ENCODE measurements at regions not wholly inside any gene's neighbourhood (a gene's known extent, or its start where the extent isn't known, plus 50 kb on each side); places are given as distances from the start of the nearest gene placed in this dataset.

DNA sequence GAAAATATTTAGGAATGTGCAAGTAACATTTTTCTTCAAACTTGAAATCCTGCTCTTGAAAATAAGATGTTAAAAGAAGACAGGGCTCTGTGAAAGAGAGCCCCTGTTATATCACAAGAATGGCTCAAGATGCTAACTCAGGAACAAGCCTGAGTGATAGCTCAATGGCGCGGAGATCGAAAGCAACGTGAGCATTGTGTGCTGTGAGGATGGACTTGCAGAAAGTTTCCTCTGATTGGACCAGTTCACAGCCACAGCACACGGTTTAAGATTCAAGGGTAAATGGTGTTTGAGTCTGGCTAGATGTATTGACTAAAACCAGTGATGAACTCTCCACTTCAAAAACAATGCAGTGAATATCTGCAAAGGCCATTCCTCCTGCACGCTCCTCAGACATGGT, 2387.0 kb downstream of the MAT2B start:
- Histone ChIP-seq H3K9me3 (ENCODE audit: control insufficient read depth, insufficient read depth, low read length) (no peaks in the 10 kb centered on the region), H3K27ac (ENCODE audit: low read length) (no peak overlapping the region), H3K36me3 (ENCODE audit: control insufficient read depth, insufficient read depth, low read length) (no peaks in the 10 kb centered on the region), H3K4me1 (ENCODE audit: control insufficient read depth, insufficient read depth, low read length) (no peaks in the 10 kb centered on the region), H3K4me3 (ENCODE audit: low read length) (no peak overlapping the region), H3K27me3 (ENCODE audit: control insufficient read depth, insufficient read depth, low read length) (no peaks in the 10 kb centered on the region)
- no peak for DNase-seq (ENCODE audit: low read depth, low spot score)
- no CpG with 5 or more reads among the region's 6 CpGs for WGBS (ENCODE audit: insufficient coverage, insufficient read length)

DNA sequence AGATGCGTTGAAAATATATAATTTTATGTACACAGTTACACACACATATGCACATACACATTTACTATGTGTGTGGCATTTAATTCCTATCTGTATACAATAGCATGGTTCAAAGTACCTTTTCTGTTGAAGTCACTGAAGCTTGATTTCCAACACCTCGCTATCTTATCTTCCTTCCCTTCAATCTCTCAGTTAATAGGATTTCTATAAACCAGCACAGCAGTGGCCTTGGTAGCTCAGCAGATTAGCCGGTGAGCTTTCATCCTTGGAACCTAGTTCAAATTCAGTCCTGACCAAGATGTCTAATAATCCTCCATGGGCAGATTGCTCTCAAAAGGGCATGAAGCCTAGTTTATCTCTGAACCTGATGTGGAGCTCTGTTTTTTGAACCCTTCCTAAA, 2389.5 kb downstream of the MAT2B start:
- Histone ChIP-seq H3K4me3 (ENCODE audit: low read length) (no peak overlapping the region), H3K4me1 (ENCODE audit: control insufficient read depth, insufficient read depth, low read length) (no peaks in the 10 kb centered on the region), H3K27ac (ENCODE audit: low read length) (no peak overlapping the region), H3K27me3 (ENCODE audit: control insufficient read depth, insufficient read depth, low read length) (no peaks in the 10 kb centered on the region), H3K36me3 (ENCODE audit: control insufficient read depth, insufficient read depth, low read length) (no peaks in the 10 kb centered on the region), H3K9me3 (ENCODE audit: control insufficient read depth, insufficient read depth, low read length) (no peaks in the 10 kb centered on the region)
- WGBS (ENCODE audit: insufficient coverage, insufficient read length), result no CpG with 5 or more reads among the region's 3 CpGs
- no peak for DNase-seq (ENCODE audit: low read depth, low spot score)

DNA sequence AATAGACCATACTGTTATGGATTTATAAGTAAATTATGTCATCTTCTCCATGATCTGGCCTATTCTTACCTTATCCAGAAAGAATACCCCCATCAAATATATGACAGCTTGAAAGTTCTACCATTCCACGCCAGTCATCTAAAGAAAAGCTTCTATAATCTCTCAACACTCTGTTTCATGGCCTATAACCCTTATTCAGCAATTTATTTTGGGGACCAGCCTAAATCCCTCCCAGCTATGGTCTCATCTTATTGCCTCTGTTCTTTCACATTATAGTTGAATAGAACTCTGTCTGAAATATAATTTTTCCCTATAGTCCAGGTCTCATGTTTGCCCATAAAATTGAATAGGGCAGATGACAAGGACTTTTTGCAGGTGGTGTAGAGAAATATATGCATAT, 2387.6 kb upstream of the WWC1 start:
- no CpG with 5 or more reads among the region's 1 CpG for WGBS (ENCODE audit: insufficient coverage, insufficient read length)
- Histone ChIP-seq H3K27ac (ENCODE audit: low read length) (no peak overlapping the region), H3K4me1 (ENCODE audit: control insufficient read depth, insufficient read depth, low read length) (no peaks in the 10 kb centered on the region), H3K36me3 (ENCODE audit: control insufficient read depth, insufficient read depth, low read length) (no peaks in the 10 kb centered on the region), H3K27me3 (ENCODE audit: control insufficient read depth, insufficient read depth, low read length) (no peaks in the 10 kb centered on the region), H3K4me3 (ENCODE audit: low read length) (no peak overlapping the region), H3K9me3 (ENCODE audit: control insufficient read depth, insufficient read depth, low read length) (no peaks in the 10 kb centered on the region)
- no peak for DNase-seq (ENCODE audit: low read depth, low spot score)

DNA sequence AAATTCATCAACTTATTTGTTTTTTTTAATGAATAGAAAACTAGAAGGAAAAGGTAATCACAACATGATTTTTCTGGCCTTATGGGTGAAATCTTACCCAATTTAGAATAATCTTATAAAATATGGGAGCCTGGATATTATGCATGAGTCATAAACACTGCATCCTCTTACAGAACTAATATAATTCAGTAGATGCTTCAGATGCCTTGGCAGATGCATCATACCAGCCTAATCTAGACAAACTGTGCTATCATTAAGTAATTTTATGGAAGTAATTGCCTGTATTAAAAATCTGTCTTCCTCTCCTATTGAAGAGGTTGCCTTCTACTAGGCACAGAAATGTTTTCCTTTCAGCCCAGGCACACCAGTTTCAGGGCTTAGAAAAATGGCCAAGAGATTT, 2384.6 kb upstream of the WWC1 start:
- Histone ChIP-seq H3K9me3 (ENCODE audit: control insufficient read depth, insufficient read depth, low read length) (no peaks in the 10 kb centered on the region), H3K4me3 (ENCODE audit: low read length) (no peak overlapping the region), H3K27ac (ENCODE audit: low read length) (no peak overlapping the region), H3K4me1 (ENCODE audit: control insufficient read depth, insufficient read depth, low read length) (no peaks in the 10 kb centered on the region), H3K36me3 (ENCODE audit: control insufficient read depth, insufficient read depth, low read length) (no peaks in the 10 kb centered on the region), H3K27me3 (ENCODE audit: control insufficient read depth, insufficient read depth, low read length) (no peaks in the 10 kb centered on the region)
- no peak for DNase-seq (ENCODE audit: low read depth, low spot score)

DNA sequence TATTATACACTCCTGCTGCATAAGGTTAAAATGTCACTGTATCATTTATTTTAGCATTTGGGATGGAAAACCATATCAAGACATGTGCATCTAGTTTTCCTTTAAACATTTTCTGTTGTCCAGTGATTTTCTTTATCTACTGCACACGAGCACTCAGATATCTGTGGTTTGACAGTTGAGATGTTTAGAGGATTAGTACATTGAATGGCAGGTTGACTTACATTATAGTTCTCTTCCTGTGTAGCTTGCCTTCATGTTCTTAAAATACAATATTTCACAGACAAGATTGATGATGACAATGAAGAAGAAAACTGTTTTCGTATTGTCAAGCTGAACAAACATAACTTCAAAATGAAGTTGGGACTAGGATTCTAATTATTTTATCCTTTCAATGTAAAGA, 2378.4 kb upstream of the WWC1 start:
- Histone ChIP-seq H3K9me3 (ENCODE audit: control insufficient read depth, insufficient read depth, low read length) (no peaks in the 10 kb centered on the region), H3K4me1 (ENCODE audit: control insufficient read depth, insufficient read depth, low read length) (no peaks in the 10 kb centered on the region), H3K27ac (ENCODE audit: low read length) (no peak overlapping the region), H3K4me3 (ENCODE audit: low read length) (no peak overlapping the region), H3K27me3 (ENCODE audit: control insufficient read depth, insufficient read depth, low read length) (no peaks in the 10 kb centered on the region), H3K36me3 (ENCODE audit: control insufficient read depth, insufficient read depth, low read length) (no peaks in the 10 kb centered on the region)
- DNase-seq (ENCODE audit: low read depth, low spot score), result no peak
- no CpG with 5 or more reads among the region's 2 CpGs for WGBS (ENCODE audit: insufficient coverage, insufficient read length)

DNA sequence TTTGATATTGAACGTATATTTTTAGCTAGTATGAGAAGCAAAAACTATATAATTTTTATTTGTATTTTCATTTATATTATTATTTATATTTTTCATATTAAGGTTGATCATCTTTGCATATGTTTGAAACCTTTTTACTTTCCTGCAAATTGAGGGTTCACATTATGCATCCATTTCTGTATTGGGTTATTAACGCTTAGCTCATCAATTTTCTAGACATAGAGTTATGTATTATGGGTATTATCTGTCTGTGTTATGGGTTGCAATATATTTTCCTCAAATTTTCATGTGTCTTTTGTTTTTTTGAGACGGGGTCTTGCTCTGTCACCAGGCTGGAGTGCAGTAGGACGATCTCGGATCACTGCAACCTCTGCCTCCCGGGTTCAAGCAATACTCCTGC, 2377.0 kb upstream of the WWC1 start:
- no peaks in the 10 kb centered on the region for H3K36me3 ChIP-seq (ENCODE audit: control insufficient read depth, insufficient read depth, low read length)
- DNase-seq (ENCODE audit: low read depth, low spot score), result no peak
- no peaks in the 10 kb centered on the region for H3K27me3 ChIP-seq (ENCODE audit: control insufficient read depth, insufficient read depth, low read length)
- no peaks in the 10 kb centered on the region for H3K4me1 ChIP-seq (ENCODE audit: control insufficient read depth, insufficient read depth, low read length)
- H3K4me3 ChIP-seq (ENCODE audit: low read length), result no peak overlapping the region
- H3K27ac ChIP-seq (ENCODE audit: low read length), result no peak overlapping the region
- no peaks in the 10 kb centered on the region for H3K9me3 ChIP-seq (ENCODE audit: control insufficient read depth, insufficient read depth, low read length)
- no CpG with 5 or more reads among the region's 6 CpGs for WGBS (ENCODE audit: insufficient coverage, insufficient read length)

DNA sequence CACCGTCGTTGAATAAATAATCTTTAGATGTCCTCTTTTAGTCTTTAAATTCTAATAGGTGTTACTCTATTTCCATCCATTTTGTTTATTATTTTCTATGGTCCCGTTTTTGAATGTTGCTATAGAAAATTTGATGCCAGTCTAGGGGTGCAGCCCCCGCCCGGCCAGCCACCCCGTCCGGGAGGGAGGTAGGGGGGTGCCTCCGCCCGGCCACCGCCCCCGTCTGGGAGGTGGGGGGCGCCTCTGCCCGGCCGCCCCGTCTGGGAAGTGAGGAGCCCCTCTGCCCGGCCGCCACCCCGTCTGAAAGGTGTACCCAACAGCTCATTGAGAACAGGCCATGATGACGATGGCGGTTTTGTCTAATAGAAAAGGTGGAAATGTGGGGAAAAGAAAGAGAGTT, 2372.2 kb upstream of the WWC1 start:
- WGBS (ENCODE audit: insufficient coverage, insufficient read length), result no CpG with 5 or more reads among the region's 20 CpGs

DNA sequence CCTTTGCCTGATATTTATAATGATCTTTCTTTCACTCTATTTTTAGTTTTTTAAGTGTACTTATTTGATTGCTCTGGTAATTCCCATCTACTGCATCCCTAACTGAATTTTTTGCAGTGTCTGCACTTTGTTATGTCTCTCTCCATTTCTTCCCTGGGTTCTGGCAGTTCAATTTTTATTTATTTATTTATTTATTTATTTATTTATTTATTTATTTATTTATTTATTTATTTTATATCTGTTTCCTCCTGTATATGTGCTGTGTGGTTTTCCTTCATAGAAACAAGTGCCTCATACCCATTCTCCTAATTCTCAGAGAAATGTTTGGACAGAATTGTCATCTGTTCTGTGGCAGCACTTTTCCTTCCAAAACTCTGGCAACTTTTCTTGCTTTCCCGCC, 2370.8 kb upstream of the WWC1 start:
- no CpG with 5 or more reads among the region's 1 CpG for whole genome bisulfite sequencing (ENCODE audit: insufficient coverage, insufficient read length)
- Histone ChIP-seq H3K4me1 (ENCODE audit: control insufficient read depth, insufficient read depth, low read length) (no peaks in the 10 kb centered on the region), H3K9me3 (ENCODE audit: control insufficient read depth, insufficient read depth, low read length) (no peaks in the 10 kb centered on the region), H3K27ac (ENCODE audit: low read length) (no peak overlapping the region), H3K27me3 (ENCODE audit: control insufficient read depth, insufficient read depth, low read length) (no peaks in the 10 kb centered on the region), H3K36me3 (ENCODE audit: control insufficient read depth, insufficient read depth, low read length) (no peaks in the 10 kb centered on the region), H3K4me3 (ENCODE audit: low read length) (no peak overlapping the region)
- no peak for DNase-seq (ENCODE audit: low read depth, low spot score)

More for the DNA sequence above, 2372.2 kb upstream of the WWC1 start:
- DNase-seq (ENCODE audit: low read depth, low spot score), result no peak
- no peak overlapping the region for H3K4me3 ChIP-seq (ENCODE audit: low read length)
- no peaks in the 10 kb centered on the region for H3K36me3 ChIP-seq (ENCODE audit: control insufficient read depth, insufficient read depth, low read length)
- H3K27ac ChIP-seq (ENCODE audit: low read length), result no peak overlapping the region
- no peaks in the 10 kb centered on the region for H3K27me3 ChIP-seq (ENCODE audit: control insufficient read depth, insufficient read depth, low read length)
- H3K9me3 ChIP-seq (ENCODE audit: control insufficient read depth, insufficient read depth, low read length), result no peaks in the 10 kb centered on the region
- H3K4me1 ChIP-seq (ENCODE audit: control insufficient read depth, insufficient read depth, low read length), result no peaks in the 10 kb centered on the region

DNA sequence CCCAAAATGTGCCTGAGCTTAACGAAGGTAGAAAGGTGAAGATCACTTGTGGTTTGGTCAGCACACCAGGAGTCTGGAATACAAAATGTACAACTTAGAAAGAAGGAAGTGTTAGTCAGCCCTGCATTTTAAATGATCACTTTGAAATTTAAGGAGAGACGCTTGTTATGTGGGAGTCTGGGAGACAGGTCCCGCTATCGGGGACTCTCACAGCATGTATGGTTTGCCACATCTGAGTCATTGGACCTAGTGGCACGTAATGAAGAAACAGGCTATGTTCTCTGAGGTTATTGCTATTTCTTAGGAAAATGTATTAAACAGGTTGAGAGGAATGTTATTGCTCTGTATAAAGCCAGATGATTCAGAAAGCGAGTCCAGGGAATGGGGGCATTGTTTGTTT, 2362.5 kb upstream of the WWC1 start:
- no peaks in the 10 kb centered on the region for H3K4me1 ChIP-seq (ENCODE audit: control insufficient read depth, insufficient read depth, low read length)

DNA sequence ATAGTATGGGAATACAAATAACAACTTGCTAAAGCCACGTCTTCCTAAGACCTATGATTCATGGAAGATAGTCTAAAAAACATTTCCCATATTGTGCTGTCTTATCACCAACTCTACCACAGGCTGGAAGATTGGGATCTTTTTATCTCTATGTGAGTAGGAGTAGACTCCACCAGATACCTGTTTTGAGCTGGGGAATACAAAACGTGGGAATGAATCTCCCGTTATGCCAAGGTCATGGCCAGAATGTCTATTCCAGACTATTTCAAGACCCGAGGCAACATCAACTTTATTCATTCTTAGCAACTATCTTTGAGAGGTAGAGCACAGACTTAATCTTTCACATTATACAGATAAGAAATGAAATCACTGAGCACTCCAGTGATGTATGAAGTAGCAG, 2350.9 kb upstream of the WWC1 start:
- H3K9me3 ChIP-seq (ENCODE audit: control insufficient read depth, insufficient read depth, low read length), result no peaks in the 10 kb centered on the region
- H3K27ac ChIP-seq (ENCODE audit: low read length), result no peak overlapping the region
- WGBS (ENCODE audit: insufficient coverage, insufficient read length), result no CpG with 5 or more reads among the region's 4 CpGs
- no peak for DNase-seq (ENCODE audit: low read depth, low spot score)
- H3K36me3 ChIP-seq (ENCODE audit: control insufficient read depth, insufficient read depth, low read length), result no peaks in the 10 kb centered on the region
- H3K27me3 ChIP-seq (ENCODE audit: control insufficient read depth, insufficient read depth, low read length), result no peaks in the 10 kb centered on the region
- no peaks in the 10 kb centered on the region for H3K4me1 ChIP-seq (ENCODE audit: control insufficient read depth, insufficient read depth, low read length)
- H3K4me3 ChIP-seq (ENCODE audit: low read length), result no peak overlapping the region

More for the DNA sequence above, 2362.5 kb upstream of the WWC1 start:
- Histone ChIP-seq H3K9me3 (ENCODE audit: control insufficient read depth, insufficient read depth, low read length) (no peaks in the 10 kb centered on the region), H3K36me3 (ENCODE audit: control insufficient read depth, insufficient read depth, low read length) (no peaks in the 10 kb centered on the region; the same call in 1 of the 2 replicates), H3K27me3 (ENCODE audit: control insufficient read depth, insufficient read depth, low read length) (no peaks in the 10 kb centered on the region), H3K27ac (ENCODE audit: low read length) (no peak overlapping the region), H3K4me3 (ENCODE audit: low read length) (no peak overlapping the region)
- WGBS (ENCODE audit: insufficient coverage, insufficient read length), result no CpG with 5 or more reads among the region's 6 CpGs
- no peak for DNase-seq (ENCODE audit: low read depth, low spot score)

DNA sequence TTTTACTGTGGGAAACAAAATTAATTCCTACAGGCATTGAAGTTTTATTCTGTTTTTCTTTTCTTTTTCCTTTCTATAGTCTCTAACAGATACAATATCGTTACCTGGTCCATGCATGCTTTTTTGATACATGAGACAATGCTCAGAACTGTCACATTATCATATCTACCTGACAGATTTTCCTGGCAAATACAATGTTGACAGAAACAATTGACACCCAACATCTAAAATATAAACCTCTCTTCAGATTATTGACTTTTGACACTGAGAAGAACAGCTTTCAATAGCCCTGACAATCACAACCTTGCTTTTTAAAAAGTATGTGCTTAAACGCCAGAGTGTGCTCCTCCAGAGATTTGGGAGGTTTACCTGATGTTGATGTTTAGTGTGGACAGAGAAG, 2334.6 kb upstream of the WWC1 start:
- Histone ChIP-seq H3K9me3 (ENCODE audit: control insufficient read depth, insufficient read depth, low read length) (no peaks in the 10 kb centered on the region), H3K4me1 (ENCODE audit: control insufficient read depth, insufficient read depth, low read length) (no peaks in the 10 kb centered on the region), H3K27me3 (ENCODE audit: control insufficient read depth, insufficient read depth, low read length) (no peaks in the 10 kb centered on the region), H3K27ac (ENCODE audit: low read length) (no peak overlapping the region), H3K36me3 (ENCODE audit: control insufficient read depth, insufficient read depth, low read length) (no peaks in the 10 kb centered on the region), H3K4me3 (ENCODE audit: low read length) (no peak overlapping the region)
- WGBS (ENCODE audit: insufficient coverage, insufficient read length), result no CpG with 5 or more reads among the region's 2 CpGs
- DNase-seq (ENCODE audit: low read depth, low spot score), result no peak
